Testis (tissue), 2 donors: ENCODE measurements at regions not wholly inside any gene's neighbourhood (a gene's known extent, or its start where the extent isn't known, plus 50 kb on each side); places are given as distances from the start of the nearest gene placed in this dataset.
"Not testable (repeated sequence)": the region's sequence is repeated elsewhere in the genome, so short reads cannot be mapped to it uniquely, and the experiment has no call there.

Source experiments
- DNase-seq: peaks from one replicate; pipeline ENCODE4 v3.0.0-alpha.2; 2019
- H3K27ac ChIP-seq, 2 donors: fragments of 200-600 bp; sonication (generic); one replicate each; pipeline ENCODE4 v1.5.1; 2019
- H3K27me3 ChIP-seq: fragments of 200-600 bp; sonication (generic); one replicate; pipeline ENCODE4 v1.5.1; 2019
- H3K36me3 ChIP-seq: fragments of 200-600 bp; sonication (generic); one replicate; pipeline ENCODE4 v1.5.1; 2017; ENCODE audit warnings: low read depth; ENCODE audit errors: missing control alignments
- H3K4me1 ChIP-seq: fragments of 200-600 bp; sonication (generic); one replicate; pipeline ENCODE4 v1.5.1; 2019
- H3K4me3 ChIP-seq, 2 donors: fragments of 200-600 bp; sonication (generic); one replicate each; pipeline ENCODE4 v1.5.1; 2017 to 2019
- H3K9me3 ChIP-seq: fragments of 200-600 bp; sonication (generic); one replicate; pipeline ENCODE4 v1.5.1; 2017
- POLR2A ChIP-seq: fragments of 450-650 bp; IDR thresholded peaks from one replicate; pipeline ENCODE4 v1.6.1; 2017; ENCODE audit warnings: antibody characterized with exemption, mild to moderate bottlenecking, moderate library complexity
- WGBS, 2 donors: methylation state at CpG; one replicate each; pipeline ENCODE4 v1.1.5; 2018; 5-methylcytosine and 5-hydroxymethylcytosine counted together
- intact Hi-C: fragments of 100-400 bp; cut with DNase I; formaldehyde crosslinking; loops from one replicate; pipeline ENCODE4 v1.15.1; 2023; ENCODE audit warnings: low total_unique reads
- TF ChIP-seq, protein P1 (sequence below), 3 experiments: fragments of 450-650 bp in 2 of 3; fragments of 200-600 bp in 1 of 3; sonication (generic) in 1 of 3; IDR thresholded peaks; one replicate each; pipeline ENCODE4 v1.5.1; 2016 to 2019; ENCODE audit warnings: antibody characterized with exemption in 3 of 3, mild to moderate bottlenecking in 2 of 3, moderate library complexity in 1 of 3

DNA sequence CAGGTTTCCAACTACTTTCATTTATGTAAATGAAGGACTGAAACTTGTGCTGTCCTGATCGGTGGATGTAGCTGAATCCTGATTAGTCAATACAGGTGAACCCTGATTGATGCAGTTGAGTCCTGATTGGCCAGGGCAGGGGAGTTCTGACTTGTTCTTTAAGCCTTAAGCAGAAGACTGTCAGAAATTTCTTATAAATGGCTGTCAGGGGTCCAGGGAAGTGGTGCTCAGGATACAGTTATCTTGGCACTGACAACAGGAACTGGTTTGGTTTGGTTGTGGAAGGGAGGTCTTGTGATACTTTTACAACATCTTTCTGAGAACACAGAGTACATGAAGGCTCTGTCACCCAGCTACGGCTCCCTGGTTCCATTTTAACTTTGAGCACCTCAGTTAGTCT, 132.1 kb downstream of the KCNJ12 start:
- Histone ChIP-seq H3K9me3 (no peaks in the 10 kb centered on the region), H3K27me3 (no peaks in the 10 kb centered on the region), H3K4me1 (peaks cover 8% of the 10 kb centered on the region), H3K4me3 (no peak overlapping the region), H3K36me3 (no peaks in the 10 kb centered on the region), H3K27ac (no peak overlapping the region)
- TF ChIP-seq, protein P1, sequence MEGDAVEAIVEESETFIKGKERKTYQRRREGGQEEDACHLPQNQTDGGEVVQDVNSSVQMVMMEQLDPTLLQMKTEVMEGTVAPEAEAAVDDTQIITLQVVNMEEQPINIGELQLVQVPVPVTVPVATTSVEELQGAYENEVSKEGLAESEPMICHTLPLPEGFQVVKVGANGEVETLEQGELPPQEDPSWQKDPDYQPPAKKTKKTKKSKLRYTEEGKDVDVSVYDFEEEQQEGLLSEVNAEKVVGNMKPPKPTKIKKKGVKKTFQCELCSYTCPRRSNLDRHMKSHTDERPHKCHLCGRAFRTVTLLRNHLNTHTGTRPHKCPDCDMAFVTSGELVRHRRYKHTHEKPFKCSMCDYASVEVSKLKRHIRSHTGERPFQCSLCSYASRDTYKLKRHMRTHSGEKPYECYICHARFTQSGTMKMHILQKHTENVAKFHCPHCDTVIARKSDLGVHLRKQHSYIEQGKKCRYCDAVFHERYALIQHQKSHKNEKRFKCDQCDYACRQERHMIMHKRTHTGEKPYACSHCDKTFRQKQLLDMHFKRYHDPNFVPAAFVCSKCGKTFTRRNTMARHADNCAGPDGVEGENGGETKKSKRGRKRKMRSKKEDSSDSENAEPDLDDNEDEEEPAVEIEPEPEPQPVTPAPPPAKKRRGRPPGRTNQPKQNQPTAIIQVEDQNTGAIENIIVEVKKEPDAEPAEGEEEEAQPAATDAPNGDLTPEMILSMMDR (IDR thresholded peaks at IDR 0.05) = no peak
- no peak for TF ChIP-seq POLR2A
- 63 to 87% methylated on average over 2 of the region's 2 CpGs for WGBS, 2 donors
- intact Hi-C loops = no loop called here
- DNase-seq = no peak

GRCh38 chr17:21509356-21509755, 133.2 kb downstream of the KCNJ12 start:
- H3K4me1 ChIP-seq, H3K27me3 ChIP-seq, H3K36me3 ChIP-seq, H3K9me3 ChIP-seq, H3K27ac ChIP-seq, H3K4me3 ChIP-seq, DNase-seq, intact Hi-C loops: not testable (repeated sequence)
- WGBS, 2 donors = 83 to 84% methylated on average over 1 of the region's 1 CpG

DNA sequence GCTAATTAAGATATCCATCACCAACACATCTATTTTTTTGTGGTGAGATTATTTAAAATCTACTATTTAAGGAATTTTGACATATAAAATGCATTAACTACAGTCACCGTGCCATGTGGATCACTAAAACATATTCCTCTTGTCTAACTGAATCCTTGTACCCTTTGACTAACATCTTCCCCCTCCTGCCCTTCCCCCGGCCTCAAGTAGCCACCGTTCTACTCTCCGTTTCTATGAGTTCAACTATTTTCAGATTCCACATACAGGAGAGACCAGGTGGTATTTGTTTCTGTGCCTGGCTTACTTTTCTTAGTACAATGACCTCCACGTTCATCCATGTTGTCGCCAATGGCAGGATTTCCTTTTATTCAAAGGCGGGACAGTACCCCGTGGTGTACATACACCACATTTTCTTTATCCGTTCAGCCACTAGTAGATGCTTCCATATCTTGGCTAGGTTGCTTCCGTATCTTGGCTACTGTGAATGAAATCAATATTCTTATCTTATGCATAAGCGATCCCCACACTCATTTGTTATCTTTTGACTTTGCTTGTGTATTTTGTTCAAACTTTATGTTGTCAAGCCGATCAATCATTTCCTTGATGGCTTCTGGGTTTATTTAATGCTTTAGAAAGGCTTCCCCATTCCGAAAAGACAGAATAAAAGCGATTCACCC, 134.7 kb downstream of the KCNJ12 start:
- 34 to 39% methylated on average over 14 of the region's 14 CpGs for WGBS, 2 donors
- no peak for DNase-seq
- Histone ChIP-seq H3K9me3 (no peaks in the 10 kb centered on the region), H3K27me3 (no peaks in the 10 kb centered on the region), H3K4me3 (peak overlapping the region; percentile 29 to 58), H3K27ac (no peak overlapping the region), H3K4me1 (peaks cover 8% of the 10 kb centered on the region), H3K36me3 (no peaks in the 10 kb centered on the region)
- intact Hi-C loops = loop anchor here (10.0 kb wide), 2 partner anchors 226 to 386 kb away; partner anchors contain the start of genes DHRS7B and MAP2K3
- TF ChIP-seq, protein P1 (IDR thresholded peaks at IDR 0.05) = no peak
- no peak for TF ChIP-seq POLR2A

DNA sequence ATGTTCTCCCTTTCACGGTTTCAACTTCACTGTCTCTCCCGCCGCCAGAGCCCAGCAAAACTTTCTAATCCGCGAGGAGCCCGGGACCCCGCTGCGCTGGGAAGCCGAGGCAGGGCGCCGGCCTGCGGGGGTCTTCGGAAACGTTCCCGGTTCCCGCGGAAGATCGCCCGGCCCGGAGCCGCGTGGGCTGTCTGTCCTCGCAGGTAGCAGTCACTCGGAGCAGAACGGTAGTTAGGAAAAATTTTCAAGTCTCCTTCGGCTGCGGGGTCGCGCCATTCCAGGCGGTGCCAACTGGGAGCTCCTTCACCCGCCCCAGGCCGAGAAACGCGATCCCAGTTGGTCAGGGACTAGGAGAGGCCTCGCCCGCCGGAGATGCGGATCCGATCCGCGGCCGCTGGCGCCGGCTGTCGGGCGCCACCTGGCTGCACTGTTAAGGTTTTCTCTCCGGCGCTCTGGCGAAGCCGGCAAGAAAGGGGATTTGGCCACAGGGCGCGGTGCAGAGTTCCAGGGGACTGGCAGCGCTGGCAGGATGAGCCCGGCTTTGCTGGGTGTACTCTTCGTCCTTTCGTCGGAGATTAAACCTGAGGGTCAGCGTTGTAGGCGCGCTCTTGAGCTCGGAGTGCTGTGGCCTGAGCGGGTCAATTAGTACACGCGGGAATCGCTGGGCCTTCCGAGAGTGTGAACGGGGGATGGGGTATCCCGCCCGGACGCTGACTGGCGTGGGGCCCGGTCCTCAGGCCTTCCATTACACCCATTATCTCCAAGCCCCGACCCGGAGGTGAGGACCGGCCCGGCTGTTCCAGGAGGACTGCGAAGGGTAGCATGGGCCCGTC, 135.4 kb downstream of the KCNJ12 start:
- no peak for TF ChIP-seq POLR2A
- TF ChIP-seq, protein P1 (IDR thresholded peaks at IDR 0.05) = peak; percentile 64 to 74 (median 65)
- intact Hi-C loops = loop anchor here (10.0 kb wide), 2 partner anchors 227 to 387 kb away; partner anchors contain the start of genes DHRS7B and MAP2K3
- WGBS, 2 donors = 6% methylated on average over 43 to 58 of the region's 78 CpGs

GRCh38 chr17:21512307-21513011, 136.3 kb downstream of the KCNJ12 start:
- no peaks in the 10 kb centered on the region for H3K36me3 ChIP-seq
- H3K27ac ChIP-seq = no peak overlapping the region
- DNase-seq = no peak
- TF ChIP-seq, protein P1 (IDR thresholded peaks at IDR 0.05) = no peak
- no peak for TF ChIP-seq POLR2A
- H3K27me3 ChIP-seq = no peaks in the 10 kb centered on the region
- H3K9me3 ChIP-seq = no peaks in the 10 kb centered on the region
- peak overlapping the region; percentile 2 to 58 for H3K4me3 ChIP-seq
- H3K4me1 ChIP-seq = peaks cover 8% of the 10 kb centered on the region
- intact Hi-C loops = loop anchor here (10.0 kb wide), 2 partner anchors 228 to 388 kb away; partner anchors contain the start of genes DHRS7B and MAP2K3
- 31 to 45% methylated on average over 17 of the region's 18 CpGs for whole genome bisulfite sequencing, 2 donors

More for the DNA sequence above, 135.4 kb downstream of the KCNJ12 start:
- Histone ChIP-seq H3K27ac (no peak overlapping the region), H3K4me1 (peaks cover 8% of the 10 kb centered on the region), H3K27me3 (no peaks in the 10 kb centered on the region), H3K36me3 (no peaks in the 10 kb centered on the region), H3K4me3 (peak overlapping the region; percentile 29 to 58), H3K9me3 (no peaks in the 10 kb centered on the region)
- peak; percentile 88 for DNase-seq
